HG03045 (cell line): ENCODE measurements at regions not wholly inside any gene's neighbourhood (a gene's known extent, or its start where the extent isn't known, plus 50 kb on each side); places are given as distances from the start of the nearest gene placed in this dataset.
"Not testable (repeated sequence)": the region's sequence is repeated elsewhere in the genome, so short reads cannot be mapped to it uniquely, and the experiment has no call there.

Experiments used
- ATAC-seq: cut with Tn5 transposase; IDR thresholded peaks from one replicate; pipeline ENCODE4 v1.9.1; 2021; ENCODE audit warnings: mild to moderate bottlenecking, moderate library complexity; ENCODE audit not compliant: unreplicated experiment

- peak; percentile 42 for ATAC-seq
Observed at GRCh38 chr6:125354649-125355048, 52.9 kb upstream of the HDDC2 start.

- peak; percentile 66 for ATAC-seq
Observed at GRCh38 chr6:125356884-125357283, 55.1 kb upstream of the HDDC2 start.

GRCh38 chr6:125357515-125358256 is 55.9 kb upstream of the HDDC2 start:
- peak; percentile 52 for ATAC-seq

GRCh38 chr6:125358898-125359297 is 57.1 kb upstream of the HDDC2 start:
- ATAC-seq = no peak

GRCh38 chr6:125361868-125362267 is 60.1 kb upstream of the HDDC2 start:
- ATAC-seq = no peak

GRCh38 chr6:125363039-125363823 is 61.5 kb upstream of the HDDC2 start:
- no peak for ATAC-seq

- no peak for ATAC-seq
Observed at GRCh38 chr6:125363824-125364165, 62.0 kb upstream of the HDDC2 start.

- ATAC-seq = no peak
Observed at GRCh38 chr6:125365230-125365629, 63.5 kb upstream of the HDDC2 start.

- ATAC-seq = no peak
Observed at GRCh38 chr6:125367036-125367782, 65.4 kb upstream of the HDDC2 start.

GRCh38 chr6:125370343-125370742 is 68.6 kb upstream of the HDDC2 start:
- ATAC-seq = no peak

GRCh38 chr6:125375013-125375412 is 73.2 kb upstream of the HDDC2 start:
- ATAC-seq = no peak

GRCh38 chr6:125375821-125376220 is 74.1 kb upstream of the HDDC2 start:
- no peak for ATAC-seq

GRCh38 chr6:125377621-125378020 is 75.9 kb upstream of the HDDC2 start:
- no peak for ATAC-seq

GRCh38 chr6:125379174-125379573 is 77.4 kb upstream of the HDDC2 start:
- ATAC-seq = no peak

- no peak for ATAC-seq
Observed at GRCh38 chr6:125380474-125380873, 78.7 kb upstream of the HDDC2 start.

- ATAC-seq = not testable (repeated sequence)
Observed at GRCh38 chr6:125386337-125386736, 84.6 kb upstream of the HDDC2 start.

- ATAC-seq = no peak
Observed at GRCh38 chr6:125392682-125393081, 90.9 kb upstream of the HDDC2 start.

- no peak for ATAC-seq
Observed at GRCh38 chr6:125393449-125393858, 91.7 kb upstream of the HDDC2 start.

- ATAC-seq = no peak
Observed at GRCh38 chr6:125406741-125407140, 105.0 kb upstream of the HDDC2 start.

- no peak for ATAC-seq
Observed at GRCh38 chr6:125414507-125414906, 112.7 kb upstream of the HDDC2 start.

- ATAC-seq = no peak
Observed at GRCh38 chr6:125415913-125416312, 114.1 kb upstream of the HDDC2 start.

GRCh38 chr6:125421836-125422235 is 120.1 kb upstream of the HDDC2 start:
- no peak for ATAC-seq
